GM21528 (cell line): ENCODE measurements at regions not wholly inside any gene's neighbourhood (a gene's known extent, or its start where the extent isn't known, plus 50 kb on each side); places are given as distances from the start of the nearest gene placed in this dataset.

Experiments used
- ATAC-seq: cut with Tn5 transposase; IDR thresholded peaks from one replicate; pipeline ENCODE4 v1.9.1; 2021; ENCODE audit warnings: mild to moderate bottlenecking, moderate library complexity; ENCODE audit not compliant: unreplicated experiment, low FRiP score

DNA sequence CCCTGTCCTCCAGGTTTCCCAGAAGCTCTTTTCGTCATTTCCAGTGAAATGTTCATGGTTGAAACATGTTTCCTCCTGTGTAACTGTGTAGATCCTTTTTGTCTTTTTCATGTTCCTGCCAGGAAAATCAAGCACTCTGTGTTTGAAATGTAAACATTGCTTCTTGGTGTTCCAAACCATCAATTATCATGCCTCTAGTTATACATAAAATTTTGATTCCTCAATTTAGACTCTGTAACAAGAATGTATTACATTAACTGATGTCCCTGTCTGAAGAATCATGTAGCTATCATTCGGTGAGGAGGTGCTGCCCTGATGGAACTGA, 546.3 kb upstream of the CITED2 start:
- ATAC-seq, result no peak

DNA sequence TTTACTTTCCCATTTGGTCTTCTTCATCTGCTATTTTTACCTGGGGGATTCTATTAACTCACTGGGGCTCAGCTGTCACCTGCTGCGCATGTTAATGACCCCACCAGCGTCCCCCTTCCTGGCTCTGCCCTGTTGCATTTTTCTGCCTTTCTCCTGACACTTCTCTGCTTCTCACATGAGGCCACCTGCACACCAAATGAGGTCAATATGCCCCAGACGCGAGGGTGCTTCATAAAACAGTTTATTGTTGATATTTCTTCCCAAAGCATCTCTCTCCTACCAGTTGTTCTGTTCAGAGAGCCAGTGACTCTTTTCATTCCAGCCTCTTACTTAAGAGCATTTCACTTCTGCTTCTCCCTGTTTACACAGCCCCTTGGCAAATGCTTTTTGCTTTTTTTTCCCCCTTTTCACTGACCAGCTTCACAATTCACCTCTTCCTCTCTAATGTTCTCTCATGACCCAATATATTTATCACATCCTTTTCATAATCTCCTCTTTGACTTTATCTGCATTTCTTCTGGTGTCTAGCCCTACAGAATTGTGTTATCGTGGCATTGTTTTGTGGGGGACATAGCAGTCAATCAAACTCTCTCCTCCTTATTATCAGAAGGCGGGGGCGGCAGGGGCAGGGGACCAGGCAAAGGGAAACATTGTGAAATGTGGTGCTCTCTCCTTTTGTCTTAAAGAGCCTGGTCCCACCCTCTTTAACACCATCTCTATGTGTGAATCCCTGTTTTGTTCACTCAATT, 545.8 kb upstream of the CITED2 start:
- ATAC-seq, result no peak

DNA sequence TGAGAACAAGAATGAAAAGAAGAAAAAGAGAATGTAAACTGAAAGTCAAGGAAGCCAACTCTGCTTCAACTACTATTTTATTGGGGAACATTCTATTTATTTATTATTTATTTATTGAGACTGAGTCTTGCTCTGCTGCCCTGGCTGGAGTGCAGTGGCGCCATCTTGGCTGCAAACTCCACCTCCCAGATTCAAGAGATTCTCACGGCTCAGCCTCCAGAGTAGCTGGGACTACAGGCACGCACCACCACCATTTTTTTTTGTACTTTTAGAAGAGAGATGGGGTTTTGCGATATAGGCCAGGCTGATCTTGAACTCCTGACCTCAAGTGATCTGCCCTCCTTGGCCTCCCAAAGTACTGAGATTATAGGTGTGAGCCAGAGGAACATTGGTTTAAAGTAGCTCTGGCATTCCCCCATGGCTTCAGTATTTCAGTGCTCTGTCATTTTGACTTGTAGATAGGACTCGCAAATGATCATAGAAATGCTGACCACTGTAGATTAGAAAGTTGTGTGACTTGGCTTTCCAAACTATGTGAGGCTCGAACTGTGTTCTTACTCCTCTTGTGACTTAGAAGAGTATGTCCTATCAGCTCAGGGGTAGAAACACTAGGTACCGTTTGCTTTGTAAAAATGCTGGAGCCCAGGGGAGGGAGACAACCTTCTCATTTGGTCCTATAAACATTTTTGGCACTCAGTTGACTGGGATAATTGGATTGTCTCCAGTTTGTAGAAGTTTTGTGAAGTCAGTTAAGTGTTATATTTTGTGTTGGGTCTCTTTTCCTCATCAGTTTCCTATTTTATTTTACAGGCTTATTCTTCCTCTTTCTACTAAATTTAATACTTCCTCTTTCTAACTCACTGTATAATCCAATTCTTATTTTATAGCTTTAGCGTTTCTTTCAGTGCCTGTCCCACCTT, 544.9 kb upstream of the CITED2 start:
- ATAC-seq, result no peak

DNA sequence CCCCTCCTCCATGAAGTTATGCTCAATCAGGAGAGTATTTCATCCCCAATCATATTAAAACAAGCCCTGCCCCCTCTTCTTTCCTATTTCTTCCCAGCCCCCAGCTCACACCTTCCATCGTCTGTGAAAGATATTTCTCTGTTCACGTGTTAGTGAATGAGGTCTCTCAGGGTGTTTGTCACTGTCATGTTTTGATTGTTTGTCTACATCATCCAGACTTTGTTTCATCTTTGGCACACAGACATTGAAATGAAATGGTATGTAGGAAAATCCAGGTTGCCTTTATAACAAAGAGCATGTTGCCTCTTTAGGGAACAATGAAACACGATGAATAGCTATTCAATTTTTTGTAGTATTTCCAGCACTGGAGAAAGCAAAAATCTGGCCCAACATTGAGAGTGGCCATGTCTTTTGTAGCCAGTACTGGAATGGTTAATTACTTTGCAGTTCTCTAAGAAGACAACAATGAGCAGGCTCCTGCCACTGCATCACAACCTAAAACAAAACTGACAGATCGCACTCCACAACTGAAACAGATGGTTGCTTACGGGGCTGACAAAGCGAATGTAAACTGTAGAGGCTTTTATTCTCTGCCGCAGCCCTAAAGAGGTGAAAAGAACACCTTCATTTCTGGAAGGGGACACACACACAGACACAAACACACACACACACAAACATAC, 543.6 kb upstream of the CITED2 start:
- ATAC-seq, result no peak

DNA sequence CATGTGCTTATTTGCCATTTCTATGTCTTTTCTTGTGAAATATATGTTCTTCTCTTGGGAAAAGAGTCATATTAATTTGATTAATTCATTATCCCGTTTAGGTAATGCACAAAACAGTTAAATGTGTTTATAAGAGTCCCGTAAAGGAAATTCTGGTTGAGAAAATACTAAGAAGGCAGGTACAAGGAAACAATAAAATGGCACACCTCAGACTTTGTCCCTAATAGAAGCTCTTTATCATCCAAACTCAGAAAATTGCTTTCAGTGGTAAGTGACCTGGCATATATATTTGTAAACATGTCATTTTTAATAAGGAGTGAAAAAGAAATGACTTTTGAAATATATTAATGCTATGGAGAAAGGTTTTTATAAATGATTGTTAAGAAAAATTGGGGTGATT, 540.5 kb upstream of the CITED2 start:
- no peak for ATAC-seq

DNA sequence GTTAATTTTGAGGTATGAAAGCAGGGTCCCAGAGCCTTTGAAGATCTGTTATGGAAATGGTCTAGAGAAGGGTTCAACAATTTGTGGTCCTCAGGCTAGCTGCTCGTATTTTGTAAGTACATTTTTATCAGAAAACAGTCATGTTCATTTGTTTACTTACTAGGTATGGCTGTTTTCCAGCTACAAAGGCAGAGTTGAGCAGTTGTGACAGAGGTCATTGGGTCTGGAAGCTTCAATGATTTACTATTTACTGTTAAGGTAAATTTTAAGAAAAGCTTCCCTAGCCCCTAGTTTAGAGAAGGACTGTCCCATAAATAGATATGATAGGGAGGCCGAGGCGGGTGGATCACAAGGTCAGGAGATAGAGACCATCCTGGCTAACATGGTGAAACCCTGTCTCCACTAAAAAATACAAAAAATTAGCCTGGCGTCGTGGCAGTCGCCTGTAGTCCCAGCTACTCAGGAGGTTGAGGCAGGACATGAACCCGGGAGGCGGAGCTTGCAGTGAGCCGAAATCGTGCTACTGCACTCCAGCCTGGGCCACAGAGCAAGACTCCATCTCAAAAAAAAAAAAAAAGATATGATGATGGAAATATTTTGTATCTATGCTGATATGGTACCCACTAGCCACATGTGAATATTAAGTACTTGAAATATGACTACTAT, 538.4 kb upstream of the CITED2 start:
- ATAC-seq, result no peak

DNA sequence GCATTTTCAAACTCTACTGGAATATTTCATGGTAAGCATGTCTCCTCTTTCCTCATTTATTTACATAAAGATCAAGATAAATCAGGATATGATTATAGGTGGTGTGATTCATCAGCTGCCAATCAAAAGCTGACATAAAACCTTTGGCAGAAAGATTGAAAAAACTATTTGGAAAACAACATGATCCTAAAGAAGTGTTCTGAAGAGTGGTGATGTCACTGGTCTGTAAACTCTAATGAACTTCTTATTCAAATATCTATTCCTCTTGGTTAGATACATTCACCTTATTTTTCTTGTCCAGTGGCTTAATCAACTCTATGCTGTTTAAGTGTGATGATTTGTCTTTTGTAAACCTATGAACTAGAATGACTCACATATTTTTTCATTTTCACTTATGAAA, 535.5 kb upstream of the CITED2 start:
- no peak for ATAC-seq

DNA sequence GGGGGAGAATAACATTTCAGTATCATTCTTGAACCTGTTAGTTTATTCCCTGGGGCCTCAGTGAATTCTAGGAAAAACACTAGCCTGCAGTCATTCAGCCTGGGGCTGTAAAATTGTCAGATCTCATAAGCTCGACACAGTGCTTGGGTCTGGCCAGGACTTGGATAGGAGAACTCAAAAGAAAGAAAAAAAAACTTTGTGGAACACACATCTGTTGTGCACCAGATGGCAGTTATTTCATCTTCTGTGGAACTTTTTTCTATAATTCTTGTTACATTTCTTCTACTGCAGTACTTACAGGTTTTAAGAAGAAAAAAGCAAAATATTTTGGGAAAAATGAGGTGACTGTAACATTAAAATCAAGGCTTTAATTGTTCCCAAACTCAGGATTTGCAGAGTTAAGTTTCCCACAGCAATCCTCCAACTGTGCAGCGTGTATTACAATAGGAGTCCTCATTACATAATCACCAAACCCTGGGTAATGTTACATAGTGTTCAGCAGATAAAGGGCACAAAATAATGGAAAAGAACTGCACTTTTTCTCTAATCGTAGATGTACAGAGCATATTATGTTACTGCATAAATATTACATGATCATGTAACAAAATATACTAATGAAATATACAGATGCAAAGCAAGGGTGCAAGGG, 531.1 kb upstream of the CITED2 start:
- no peak for ATAC-seq

DNA sequence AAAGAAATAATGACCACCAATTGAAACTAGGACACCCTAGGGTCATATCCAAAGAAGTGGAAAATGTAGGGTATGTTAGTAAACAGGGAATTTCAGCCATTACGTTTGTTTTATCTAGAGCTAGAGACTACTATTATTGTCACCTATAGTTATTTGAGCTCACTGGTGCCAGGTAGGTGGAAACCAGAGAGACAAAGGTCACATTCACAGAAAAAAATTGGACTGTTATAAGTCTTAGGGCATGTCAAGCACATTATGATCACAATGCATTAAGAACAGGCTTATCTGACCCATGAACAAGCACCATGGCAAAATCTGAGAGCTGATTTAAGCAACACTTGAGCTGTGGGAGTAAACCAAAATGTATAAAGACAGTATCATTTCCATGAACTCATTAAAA, 530.1 kb upstream of the CITED2 start:
- ATAC-seq, result no peak

DNA sequence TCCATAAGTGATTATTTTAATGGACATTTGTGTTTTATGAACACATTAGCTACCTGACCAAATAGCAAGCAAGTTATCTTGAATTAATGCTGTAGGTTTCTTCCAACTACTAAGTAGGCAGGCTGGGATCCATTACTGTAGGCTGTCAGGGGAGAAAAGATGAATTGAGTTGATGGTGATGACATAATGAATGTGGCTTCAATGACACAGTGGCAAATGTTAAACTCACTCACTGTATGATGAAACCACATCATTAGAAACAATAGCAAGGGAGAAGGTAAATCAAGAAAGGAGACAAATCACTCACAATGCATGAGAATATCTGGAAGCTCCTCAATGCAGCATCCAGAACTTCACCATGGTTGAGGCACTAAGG, 529.7 kb upstream of the CITED2 start:
- peak; percentile 32 for ATAC-seq

DNA sequence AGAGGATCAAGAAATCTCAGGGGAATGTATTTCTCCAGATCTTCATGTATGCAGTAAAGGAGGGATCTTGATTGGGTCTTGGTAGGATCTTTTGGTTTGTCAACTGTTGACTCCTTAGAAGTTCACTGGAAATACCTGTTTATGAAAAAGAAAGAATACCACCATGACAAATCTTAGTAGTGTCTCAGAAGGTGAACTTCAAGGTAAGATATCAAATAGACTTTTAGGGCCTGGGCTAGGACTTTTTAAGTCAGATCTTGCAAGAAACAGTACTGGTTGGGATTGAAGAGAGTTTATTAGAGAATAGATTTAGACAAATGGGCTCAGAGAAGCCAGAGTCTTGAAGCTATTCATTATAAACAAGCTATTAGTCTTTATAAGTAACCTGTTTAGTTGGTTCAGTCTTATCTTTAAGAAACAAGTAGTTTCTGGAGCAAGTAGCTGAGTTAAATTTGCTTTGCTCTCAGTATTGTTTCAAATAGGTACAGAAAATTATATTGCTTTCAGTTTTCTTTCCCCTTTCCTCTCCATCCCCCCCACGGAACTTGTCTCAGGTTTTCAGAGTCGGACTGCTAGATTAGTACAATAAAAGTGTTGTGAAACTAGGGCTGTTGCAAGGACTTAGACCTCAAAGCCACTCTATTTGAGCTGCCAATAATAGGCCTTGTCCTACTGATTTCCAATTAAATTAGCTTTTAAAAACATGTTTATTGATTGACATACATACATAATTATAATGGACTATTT, 529.1 kb upstream of the CITED2 start:
- ATAC-seq, result peak; percentile 98

DNA sequence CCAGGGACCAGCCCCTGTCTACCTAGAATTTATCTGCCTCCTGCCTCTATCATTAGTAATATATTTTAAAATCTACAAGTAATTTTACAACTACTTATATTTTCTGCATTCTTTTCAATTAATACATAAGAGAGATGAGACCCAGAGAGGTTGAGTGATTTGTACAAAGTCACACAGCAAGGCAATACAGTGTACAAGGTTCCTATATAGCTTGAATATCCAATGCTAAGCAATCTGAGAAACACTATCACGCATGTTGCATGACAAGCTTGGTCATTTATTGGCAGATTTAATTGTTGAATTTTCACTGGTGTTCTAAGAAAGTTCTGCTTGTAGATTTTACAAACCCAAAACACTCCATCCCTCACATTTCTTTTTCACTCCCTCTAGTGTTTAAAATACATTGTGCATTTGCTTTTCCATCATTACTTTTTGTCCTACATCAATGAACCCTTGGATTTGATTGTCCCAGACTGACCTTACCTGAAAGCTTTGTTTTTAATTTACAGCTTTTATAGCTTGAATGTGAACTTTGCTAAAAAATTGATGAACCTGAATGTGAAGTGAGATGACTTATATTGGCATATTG, 520.9 kb upstream of the CITED2 start:
- no peak for ATAC-seq

DNA sequence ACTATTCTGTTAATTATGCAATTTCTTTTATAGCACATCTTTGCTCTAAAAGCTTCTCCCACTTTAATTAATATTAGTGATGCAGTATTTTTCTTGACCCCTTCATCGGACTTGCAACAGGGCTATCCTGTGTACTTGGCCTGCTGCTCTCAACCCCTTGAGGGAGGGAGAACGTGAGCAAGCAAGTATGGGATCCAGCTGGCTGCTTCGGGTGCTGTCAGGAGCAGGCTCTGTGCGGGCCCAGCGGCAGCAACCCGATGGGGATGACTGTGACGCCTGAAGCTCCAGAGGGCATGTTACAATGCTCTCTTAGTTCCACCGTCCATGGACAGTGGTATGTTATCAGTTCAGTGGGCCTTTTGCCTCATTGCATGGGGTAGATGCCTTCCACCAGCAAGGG, 519.8 kb upstream of the CITED2 start:
- no peak for ATAC-seq

DNA sequence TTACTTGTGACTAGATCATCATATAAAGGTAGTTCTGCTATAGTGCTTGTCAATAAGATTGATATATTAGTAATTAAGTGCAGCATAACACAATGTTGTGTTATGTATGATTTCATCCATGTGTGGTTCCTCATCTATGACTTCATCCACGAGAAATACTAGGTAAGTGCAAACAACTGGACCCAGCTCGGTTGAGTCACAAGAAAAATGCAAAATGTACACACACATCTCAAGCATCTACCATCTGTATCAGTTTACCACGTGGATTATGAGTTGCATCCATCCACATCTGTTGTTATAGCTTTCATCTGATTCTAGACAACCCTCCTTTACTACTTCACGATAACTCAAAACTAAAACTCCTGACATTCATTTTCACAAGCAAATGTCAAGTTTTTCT, 517.0 kb upstream of the CITED2 start:
- ATAC-seq, result no peak

DNA sequence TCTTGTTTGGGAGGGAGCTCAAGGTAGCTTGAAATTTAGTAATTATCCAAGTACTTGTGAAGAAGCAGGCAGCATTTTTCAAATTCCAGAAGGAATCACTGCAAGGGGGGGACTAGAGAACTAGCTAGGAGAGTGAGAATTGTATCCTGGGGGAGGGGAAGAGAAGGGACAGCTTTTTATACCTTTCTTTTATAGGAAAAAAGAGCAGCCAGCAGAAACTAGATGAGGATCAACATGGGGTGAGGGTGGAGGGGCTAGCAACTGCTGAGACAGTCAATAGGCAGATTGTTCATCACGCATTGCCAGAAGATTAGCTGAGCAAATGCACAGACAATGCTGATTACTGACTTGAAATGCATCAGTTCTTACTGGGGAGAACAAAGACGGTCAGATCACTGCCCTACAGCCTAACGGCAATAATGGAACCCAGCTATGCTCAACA, 514.3 kb upstream of the CITED2 start:
- no peak for ATAC-seq

DNA sequence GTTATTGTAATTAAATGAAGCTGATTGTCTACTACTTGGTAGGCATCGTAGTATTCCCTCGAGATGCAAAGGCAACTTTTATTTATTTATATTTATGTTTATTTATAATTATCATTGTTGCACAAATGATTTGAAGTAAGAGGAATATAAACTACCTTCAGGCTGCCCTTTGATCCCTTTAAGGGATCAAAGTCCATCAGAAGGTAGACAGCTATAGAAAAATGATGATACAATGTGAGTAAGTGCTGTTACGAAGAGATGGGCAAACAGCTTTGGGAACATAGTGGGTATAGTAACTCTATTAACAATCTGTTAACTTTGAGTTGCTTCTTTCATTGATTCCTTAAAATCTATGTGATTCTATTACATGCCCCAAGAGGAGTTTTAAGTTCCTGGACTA, 512.8 kb upstream of the CITED2 start:
- ATAC-seq, result no peak

DNA sequence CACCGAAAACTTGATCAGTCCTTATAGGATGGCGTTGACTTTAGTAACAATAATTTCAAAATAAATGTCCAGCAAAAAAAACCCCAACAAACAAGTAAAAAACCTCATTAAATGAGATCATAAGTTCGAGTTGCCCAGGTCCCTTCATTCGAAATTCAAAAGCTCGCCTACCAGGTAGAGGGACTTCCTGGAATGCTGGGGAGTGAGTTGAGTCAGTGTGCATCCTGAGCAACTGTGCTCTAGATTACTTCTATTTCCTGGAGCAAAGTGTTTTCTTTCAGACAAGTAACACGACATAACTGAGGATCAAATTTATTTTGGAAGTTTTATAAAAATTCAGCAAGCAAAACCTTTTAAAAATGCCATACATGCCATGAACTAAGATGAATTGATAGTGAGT, 511.9 kb upstream of the CITED2 start:
- ATAC-seq, result no peak

DNA sequence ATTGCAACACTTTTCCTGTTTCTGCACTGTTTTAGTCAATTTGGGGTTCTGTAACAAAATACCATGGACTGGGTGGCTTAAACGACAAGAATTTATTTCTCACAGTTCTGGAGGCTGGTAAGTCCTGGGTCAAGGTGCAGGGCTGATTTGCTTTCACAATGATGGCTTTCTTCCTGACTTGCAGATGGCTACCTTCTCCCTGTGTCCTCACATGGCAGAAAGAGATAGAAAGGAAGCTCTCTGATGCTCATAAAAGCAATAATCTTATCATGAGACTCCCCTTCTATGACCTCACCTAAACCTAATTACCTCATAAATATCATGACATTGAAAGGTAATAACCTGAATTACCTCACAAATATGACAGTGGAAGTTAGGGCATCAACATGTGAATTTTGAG, 511.5 kb upstream of the CITED2 start:
- no peak for ATAC-seq

DNA sequence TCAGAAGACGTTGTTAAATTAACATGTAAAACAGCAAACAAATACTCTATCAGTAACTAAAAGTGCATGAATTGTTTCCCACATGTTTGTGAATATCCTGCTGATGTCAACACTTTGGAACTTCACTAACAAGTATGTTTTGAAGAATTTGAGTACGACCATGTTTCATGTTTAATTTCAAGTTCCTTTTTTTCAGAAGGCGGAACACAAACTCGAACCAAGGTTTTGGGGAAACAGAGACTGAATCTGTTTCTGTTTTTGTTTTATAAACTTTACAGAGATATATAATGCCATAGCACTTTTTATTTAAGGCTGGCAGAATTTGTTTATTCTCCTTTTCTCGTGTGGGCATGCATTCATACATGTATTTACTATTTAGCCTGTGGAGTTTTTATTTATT, 509.3 kb upstream of the CITED2 start:
- ATAC-seq, result no peak
